IPS-15b (cell line): ENCODE measurements at regions not wholly inside any gene's neighbourhood (a gene's known extent, or its start where the extent isn't known, plus 50 kb on each side); places are given as distances from the start of the nearest gene placed in this dataset.

Experiments used
- H3K27me3 ChIP-seq: one replicate; pipeline ENCODE4 v1.6.1; 2013; ENCODE audit warnings: low read length; ENCODE audit not compliant: control insufficient read depth, insufficient read depth
- H3K36me3 ChIP-seq: one replicate; pipeline ENCODE4 v1.6.1; 2013; ENCODE audit warnings: low read length; ENCODE audit not compliant: control insufficient read depth, insufficient read depth
- H3K4me1 ChIP-seq: one replicate; pipeline ENCODE4 v1.6.1; 2013; ENCODE audit warnings: mild to moderate bottlenecking, low read length; ENCODE audit not compliant: control insufficient read depth, insufficient read depth
- H3K4me3 ChIP-seq: one replicate; pipeline ENCODE4 v1.5.1; 2013; ENCODE audit warnings: low read depth, low read length
- H3K9ac ChIP-seq: one replicate; pipeline ENCODE4 v1.6.1; 2013; ENCODE audit warnings: low read depth, mild to moderate bottlenecking, low read length
- H3K9me3 ChIP-seq: one replicate; pipeline ENCODE4 v1.6.1; 2013; ENCODE audit warnings: mild to moderate bottlenecking, low read length; ENCODE audit not compliant: control insufficient read depth, insufficient read depth

- Histone ChIP-seq H3K4me3 (no peak overlapping the region), H3K9ac (no peak overlapping the region), H3K27me3 (no peaks in the 10 kb centered on the region), H3K4me1 (no peaks in the 10 kb centered on the region), H3K9me3 (no peaks in the 10 kb centered on the region), H3K36me3 (no peaks in the 10 kb centered on the region)
These were observed 1890.1 kb upstream of the WWC1 start for GRCh38 chr5:166401391-166401790.

- H3K9ac ChIP-seq: no peak overlapping the region
- H3K9me3 ChIP-seq: no peaks in the 10 kb centered on the region
- no peaks in the 10 kb centered on the region for H3K36me3 ChIP-seq
- H3K27me3 ChIP-seq: no peaks in the 10 kb centered on the region
- no peak overlapping the region for H3K4me3 ChIP-seq
- no peaks in the 10 kb centered on the region for H3K4me1 ChIP-seq
These were observed 1879.3 kb upstream of the WWC1 start for GRCh38 chr5:166412191-166412590.

GRCh38 chr5:166427211-166427610, 1864.2 kb upstream of the WWC1 start:
- Histone ChIP-seq H3K9me3 (no peaks in the 10 kb centered on the region), H3K4me3 (no peak overlapping the region), H3K36me3 (no peaks in the 10 kb centered on the region), H3K9ac (no peak overlapping the region), H3K4me1 (peaks cover 15% of the 10 kb centered on the region), H3K27me3 (no peaks in the 10 kb centered on the region)

GRCh38 chr5:166428264-166428803, 1863.1 kb upstream of the WWC1 start:
- Histone ChIP-seq H3K27me3 (no peaks in the 10 kb centered on the region), H3K4me3 (no peak overlapping the region), H3K9me3 (no peaks in the 10 kb centered on the region)

GRCh38 chr5:166430491-166431319, 1860.7 kb upstream of the WWC1 start:
- H3K4me1 ChIP-seq: peaks cover 17% of the 10 kb centered on the region
- H3K9ac ChIP-seq: no peak overlapping the region
- no peaks in the 10 kb centered on the region for H3K36me3 ChIP-seq
- no peaks in the 10 kb centered on the region for H3K27me3 ChIP-seq
- H3K9me3 ChIP-seq: no peaks in the 10 kb centered on the region
- peak overlapping the region; percentile 5 for H3K4me3 ChIP-seq

More at GRCh38 chr5:166428264-166428803, 1863.1 kb upstream of the WWC1 start:
- Histone ChIP-seq H3K36me3 (no peaks in the 10 kb centered on the region), H3K9ac (no peak overlapping the region), H3K4me1 (peaks cover 17% of the 10 kb centered on the region)

- no peaks in the 10 kb centered on the region for H3K36me3 ChIP-seq
- H3K4me3 ChIP-seq: no peak overlapping the region
- H3K27me3 ChIP-seq: no peaks in the 10 kb centered on the region
- peak overlapping the region; percentile 17 for H3K9ac ChIP-seq
- H3K4me1 ChIP-seq: peaks cover 17% of the 10 kb centered on the region
- H3K9me3 ChIP-seq: no peaks in the 10 kb centered on the region
These were observed 1860.0 kb upstream of the WWC1 start for GRCh38 chr5:166431456-166431855.

- peaks cover 17% of the 10 kb centered on the region for H3K4me1 ChIP-seq
- no peaks in the 10 kb centered on the region for H3K36me3 ChIP-seq
- no peaks in the 10 kb centered on the region for H3K9me3 ChIP-seq
- H3K4me3 ChIP-seq: no peak overlapping the region
- no peak overlapping the region for H3K9ac ChIP-seq
- H3K27me3 ChIP-seq: no peaks in the 10 kb centered on the region
These were observed 1857.8 kb upstream of the WWC1 start for GRCh38 chr5:166433679-166434078.

GRCh38 chr5:166436872-166437271, 1854.6 kb upstream of the WWC1 start:
- Histone ChIP-seq H3K9me3 (no peaks in the 10 kb centered on the region), H3K36me3 (no peaks in the 10 kb centered on the region), H3K9ac (no peak overlapping the region), H3K4me3 (no peak overlapping the region), H3K4me1 (peaks cover 4% of the 10 kb centered on the region), H3K27me3 (no peaks in the 10 kb centered on the region)

- no peaks in the 10 kb centered on the region for H3K36me3 ChIP-seq
- H3K9ac ChIP-seq: no peak overlapping the region
- no peaks in the 10 kb centered on the region for H3K9me3 ChIP-seq
- H3K4me3 ChIP-seq: no peak overlapping the region
- H3K4me1 ChIP-seq: peaks cover 8% of the 10 kb centered on the region
- H3K27me3 ChIP-seq: no peaks in the 10 kb centered on the region
These were observed 1805.1 kb upstream of the WWC1 start for GRCh38 chr5:166486348-166486747.

- H3K4me1 ChIP-seq: peaks cover 8% of the 10 kb centered on the region
- no peaks in the 10 kb centered on the region for H3K9me3 ChIP-seq
- no peaks in the 10 kb centered on the region for H3K27me3 ChIP-seq
- no peak overlapping the region for H3K9ac ChIP-seq
- H3K36me3 ChIP-seq: no peaks in the 10 kb centered on the region
- no peak overlapping the region for H3K4me3 ChIP-seq
These were observed 1802.9 kb upstream of the WWC1 start for GRCh38 chr5:166488560-166488959.

- H3K9me3 ChIP-seq: no peaks in the 10 kb centered on the region
- H3K36me3 ChIP-seq: no peaks in the 10 kb centered on the region
- no peak overlapping the region for H3K9ac ChIP-seq
- H3K4me1 ChIP-seq: peaks cover 8% of the 10 kb centered on the region
- no peak overlapping the region for H3K4me3 ChIP-seq
- H3K27me3 ChIP-seq: no peaks in the 10 kb centered on the region
These were observed 1798.4 kb upstream of the WWC1 start for GRCh38 chr5:166493040-166493439.

- H3K9me3 ChIP-seq: no peaks in the 10 kb centered on the region
- H3K4me3 ChIP-seq: no peak overlapping the region
- H3K36me3 ChIP-seq: no peaks in the 10 kb centered on the region
- H3K27me3 ChIP-seq: no peaks in the 10 kb centered on the region
- H3K4me1 ChIP-seq: peaks cover 3% of the 10 kb centered on the region
- no peak overlapping the region for H3K9ac ChIP-seq
These were observed 1797.8 kb upstream of the WWC1 start for GRCh38 chr5:166493612-166494011.
